ENCODE measurements at regions not wholly inside any gene's neighbourhood (a gene's known extent, or its start where the extent isn't known, plus 50 kb on each side); places are given as distances from the start of the nearest gene placed in this dataset.

GRCh38 chr5:8290721-8291120, 421.8 kb downstream of the MTRR start:
- TF ChIP-seq ESRRG (CRISPR knock-in tag; IDR thresholded peaks at IDR 0.05) (no peak), RARB (CRISPR knock-in tag; IDR thresholded peaks at IDR 0.05) (no peak), SNAI2 (CRISPR knock-in tag; IDR thresholded peaks at IDR 0.05) (no peak), OSR1 (CRISPR knock-in tag; IDR thresholded peaks at IDR 0.05) (no peak), ARNTL (CRISPR knock-in tag; IDR thresholded peaks at IDR 0.05; ENCODE audit: borderline replicate concordance, low read depth) (no peak), BACH2 (CRISPR knock-in tag; IDR thresholded peaks at IDR 0.05; ENCODE audit: borderline replicate concordance) (no peak), ZC3H10 (CRISPR knock-in tag; IDR thresholded peaks at IDR 0.05) (no peak), PATZ1 (CRISPR knock-in tag; IDR thresholded peaks at IDR 0.05; ENCODE audit: borderline replicate concordance) (no peak), GLIS3 (CRISPR knock-in tag; IDR thresholded peaks at IDR 0.05) (no peak), TOX (CRISPR knock-in tag; IDR thresholded peaks at IDR 0.05; ENCODE audit: borderline replicate concordance) (no peak), TCF4 (CRISPR knock-in tag; IDR thresholded peaks at IDR 0.05; ENCODE audit: borderline replicate concordance) (no peak)

Measured in SK-N-SH treated with all-trans-retinoic acid at 6 μM for 48 hours (cell line).